ENCODE measurements at regions not wholly inside any gene's neighbourhood (a gene's known extent, or its start where the extent isn't known, plus 50 kb on each side); places are given as distances from the start of the nearest gene placed in this dataset.

- TF ChIP-seq ID3 (CRISPR knock-in tag; IDR thresholded peaks at IDR 0.05): 0 out of 2 replicates have a peak, but pooled peaks have one; percentile 21
- TF ChIP-seq ID3 (tag; IDR thresholded peaks at IDR 0.05): no peak; the same call in 1 of the 2 replicates
- TF ChIP-seq MLX (CRISPR knock-in tag; conservative IDR thresholded peaks at IDR 0.05): no peak
- 0 out of 2 replicates have a peak, but pooled peaks have one; percentile 45 for TF ChIP-seq NR4A1 (CRISPR knock-in tag; IDR thresholded peaks at IDR 0.05)
- TF ChIP-seq NR4A1 (tag; IDR thresholded peaks at IDR 0.05): peak; percentile 61; the same call in 1 of the 2 replicates
- no peak for TF ChIP-seq CHD1 (IDR thresholded peaks at IDR 0.05; ENCODE audit: low read length)
- TF ChIP-seq ARID1B (IDR thresholded peaks at IDR 0.05): peak; percentile 85
- TF ChIP-seq NCOA1 (IDR thresholded peaks at IDR 0.05; ENCODE audit: low read depth): 0 out of 2 replicates have a peak, but pooled peaks have one; percentile 30
- TF ChIP-seq ZNF232 (CRISPR knock-in tag; IDR thresholded peaks at IDR 0.05): no peak
- no peak for TF ChIP-seq ZNF253 (CRISPR knock-in tag; conservative IDR thresholded peaks at IDR 0.05)
- TF ChIP-seq FOXP1 (CRISPR knock-in tag; IDR thresholded peaks at IDR 0.05): no peak; the same call in 1 of the 2 replicates
- TF ChIP-seq POLR3G (IDR thresholded peaks at IDR 0.05; ENCODE audit: extremely low read depth, insufficient read length, insufficient replicate concordance): no peak
- no peak for TF ChIP-seq ADNP (tag; IDR thresholded peaks at IDR 0.05)
- no peak for TF ChIP-seq SMAD2 (IDR thresholded peaks at IDR 0.05; ENCODE audit: low read depth, low read length)
- TF ChIP-seq SRSF3 (IDR thresholded peaks at IDR 0.05; ENCODE audit: insufficient read depth, low read length): no peak
- no peak for TF ChIP-seq CHCHD3 (CRISPR knock-in tag; IDR thresholded peaks at IDR 0.05)
- TF ChIP-seq ELF4 (CRISPR knock-in tag; IDR thresholded peaks at IDR 0.05): peak; percentile 61; the same call in 1 of the 2 replicates
- TF ChIP-seq U2AF2 (optimal IDR thresholded peaks at IDR 0.05; ENCODE audit: low read depth, low read length): no peak
- TF ChIP-seq KLF13 (tag; IDR thresholded peaks at IDR 0.05; ENCODE audit: borderline replicate concordance, low read depth): no peak
- no peak for TF ChIP-seq BCLAF1 (IDR thresholded peaks at IDR 0.05; ENCODE audit: borderline replicate concordance in 1 of 2, control insufficient read depth in 1 of 2, low read depth in 2 of 2, low read length in 1 of 2)
- no peak; the same call in 1 of the 2 replicates for TF ChIP-seq CEBPB (tag; IDR thresholded peaks at IDR 0.05)
- no peak for TF ChIP-seq NCOR1 (IDR thresholded peaks at IDR 0.05)
- peak in 1 of 2 experiments; percentile 59; a peak in 1 of 4 replicates for TF ChIP-seq TBL1XR1 (IDR thresholded peaks at IDR 0.05; ENCODE audit: low read length in 2 of 2)
- peak; percentile 90 for TF ChIP-seq L3MBTL2 (IDR thresholded peaks at IDR 0.05)
Measured at GRCh38 chr6:30814146-30815040, 69.9 kb upstream of the DDR1 start (continued).

Measured in K562 (cell line).